CD4-positive, alpha-beta T cell treated with Interferon gamma for 1 hour (primary cell): ENCODE measurements at regions not wholly inside any gene's neighbourhood (a gene's known extent, or its start where the extent isn't known, plus 50 kb on each side); places are given as distances from the start of the nearest gene placed in this dataset.

Experiments used
- DNase-seq: peaks from one replicate; pipeline ENCODE4 v3.0.0-alpha.2; 2020

DNA sequence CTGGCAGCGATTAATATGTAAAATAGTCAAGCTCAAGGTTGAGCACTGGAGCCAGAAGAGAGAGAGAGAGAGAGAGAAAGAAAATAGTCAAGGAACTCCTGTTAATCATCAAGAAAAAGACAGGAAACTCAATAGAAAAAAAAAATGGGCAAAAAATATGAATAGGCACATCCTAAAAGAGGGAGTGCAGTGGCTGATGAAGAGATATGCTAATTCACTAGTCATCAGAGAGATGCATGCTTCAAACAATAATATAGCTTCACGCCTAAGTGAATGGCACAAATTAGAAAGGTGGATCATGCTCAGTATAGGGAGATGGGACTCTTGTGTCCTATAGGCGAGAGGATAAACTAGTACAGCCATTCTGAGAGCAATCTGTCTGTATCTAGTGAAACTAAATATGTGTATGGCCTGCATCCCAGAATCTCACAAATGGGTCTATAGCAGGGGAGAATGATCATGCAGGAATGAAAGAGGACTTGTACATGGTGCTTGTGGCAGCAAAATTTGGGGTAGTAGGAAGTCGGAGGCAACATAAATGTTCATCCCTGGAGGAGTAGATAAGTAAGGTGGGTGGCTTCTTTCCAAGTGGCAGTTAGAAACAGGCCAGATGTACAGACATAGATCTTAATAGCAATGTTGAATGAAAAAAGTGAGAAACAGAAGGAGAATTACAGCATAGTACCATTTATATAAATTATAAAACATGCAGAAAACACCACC lies 176.8 kb downstream of the VEGFA start:
- no peak for DNase-seq

DNA sequence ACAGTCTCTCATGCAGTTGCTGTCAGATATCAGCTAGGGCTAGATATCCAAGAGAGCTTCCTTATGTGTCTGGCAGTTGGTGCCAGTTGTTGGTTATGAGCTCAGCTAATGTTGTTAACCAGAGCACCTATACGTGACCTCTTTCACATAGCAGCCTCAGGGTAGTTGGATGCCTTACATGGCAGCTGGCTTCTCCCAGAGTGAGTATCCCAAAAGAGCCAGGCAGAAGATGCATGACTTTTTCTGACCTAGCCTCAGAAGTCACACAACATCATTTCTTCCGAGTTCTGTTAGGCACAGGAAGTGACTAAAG lies 175.7 kb downstream of the VEGFA start:
- no peak for DNase-seq

DNA sequence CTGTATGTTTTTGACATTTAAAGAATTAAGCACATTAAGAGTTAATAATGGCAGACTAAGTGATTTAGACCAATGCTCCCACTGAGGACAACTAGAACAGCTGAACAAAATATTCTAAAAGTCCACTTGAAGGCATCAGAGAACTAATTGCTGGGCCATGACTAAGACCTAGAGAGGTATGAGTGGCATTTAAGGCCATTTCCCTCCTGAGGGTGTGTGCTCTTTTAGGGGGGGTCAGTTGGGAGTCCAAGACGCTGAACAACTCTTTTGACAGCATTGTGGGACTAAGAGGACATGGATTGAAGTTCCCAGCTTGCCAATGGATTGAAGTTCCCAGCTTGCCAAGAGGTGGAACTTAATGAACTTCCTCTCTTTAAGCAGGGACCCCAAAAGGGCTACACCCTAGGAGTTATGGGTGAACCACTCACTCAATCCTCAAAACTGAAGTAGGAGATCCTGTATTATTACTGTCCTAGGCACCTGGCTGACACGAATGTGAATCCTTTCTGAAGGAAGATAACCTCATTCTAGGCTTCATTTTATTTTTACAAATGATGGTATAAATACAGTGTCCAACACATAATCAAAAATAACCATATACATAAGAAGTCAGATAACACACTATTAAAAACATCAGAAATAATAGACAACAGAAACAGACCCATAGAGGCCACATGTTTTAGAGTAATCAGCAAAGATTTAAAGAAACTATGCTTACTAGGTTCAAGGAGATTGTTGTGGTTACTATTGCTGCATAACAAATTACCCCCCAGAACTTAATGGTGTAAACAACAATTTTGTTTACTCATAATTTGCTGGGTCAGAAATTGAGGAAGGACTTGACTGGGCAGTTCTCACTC lies 175.1 kb downstream of the VEGFA start:
- no peak for DNase-seq

DNA sequence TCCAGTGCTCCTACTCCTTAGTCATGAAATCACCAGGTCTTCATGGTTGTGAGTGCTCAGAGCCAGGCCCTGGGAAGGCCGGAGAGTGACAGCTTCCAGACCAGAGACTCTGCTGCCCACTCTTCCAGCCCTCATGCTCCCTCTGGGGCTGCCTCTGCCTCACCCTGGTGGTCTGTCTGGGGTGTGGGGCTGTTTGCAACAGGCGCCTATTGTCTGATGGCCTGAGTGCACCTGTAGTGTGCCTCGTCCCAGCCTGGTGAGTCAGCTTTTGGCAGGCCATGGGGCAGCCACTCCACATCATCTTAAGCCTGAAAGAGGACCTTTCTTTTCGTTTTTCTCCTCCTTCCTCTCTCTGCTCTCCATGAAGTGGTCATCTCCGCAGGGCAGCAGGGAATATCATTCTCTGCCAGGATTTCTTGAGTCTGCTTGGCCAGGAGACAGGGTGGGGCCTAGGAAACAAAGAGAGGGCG lies 173.8 kb downstream of the VEGFA start:
- no peak for DNase-seq

DNA sequence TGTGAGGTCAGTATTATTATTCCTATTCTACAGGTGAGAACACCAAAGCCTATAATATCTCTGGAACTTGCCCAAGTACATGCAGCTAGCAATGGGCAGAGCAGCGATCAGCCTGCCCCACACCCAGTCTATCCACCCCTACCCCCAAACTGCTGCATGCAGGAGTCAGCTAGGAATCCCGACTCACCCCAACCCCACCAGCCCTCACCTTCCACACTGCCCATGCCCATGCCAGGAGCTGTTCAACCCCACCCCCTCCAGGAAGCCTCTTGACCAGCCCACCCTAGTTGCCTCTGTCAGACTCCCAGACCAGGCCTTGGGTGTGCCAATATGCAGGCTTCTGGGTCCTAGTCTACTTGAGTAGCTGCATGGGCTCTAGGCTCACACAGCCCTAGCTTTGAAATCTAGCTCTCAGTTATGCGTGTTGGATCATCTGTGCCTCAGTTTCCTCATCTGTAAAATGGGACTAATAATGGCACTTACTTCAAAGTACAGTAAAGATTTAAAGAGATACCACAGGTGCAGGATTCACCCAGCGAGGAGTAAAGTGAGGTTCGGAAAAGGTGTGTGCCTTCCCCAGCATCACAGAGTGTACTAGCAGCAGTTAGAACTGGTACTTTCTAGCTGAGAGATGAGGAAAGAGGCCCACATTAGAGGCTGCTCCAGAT lies 173.2 kb downstream of the VEGFA start:
- DNase-seq = no peak

DNA sequence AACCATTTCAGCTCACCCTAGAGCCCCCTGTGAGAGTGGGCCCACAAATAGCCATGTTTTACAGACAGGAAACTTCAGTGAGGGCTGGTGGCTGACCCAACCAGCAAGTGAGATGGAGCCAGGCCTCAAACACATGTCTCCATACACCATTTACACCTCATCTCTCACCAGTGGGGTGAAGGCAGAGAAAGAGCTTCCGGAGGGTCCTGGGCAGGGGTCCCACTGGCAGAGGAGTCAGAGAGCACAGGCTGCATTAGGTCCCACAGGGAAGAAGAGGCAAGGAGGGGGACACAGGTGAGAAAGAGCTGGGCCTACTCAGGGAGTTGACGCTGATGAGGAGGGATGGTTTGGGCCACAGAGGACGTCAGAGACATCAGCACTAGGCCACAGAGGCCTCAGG lies 172.6 kb downstream of the VEGFA start:
- no peak for DNase-seq

DNA sequence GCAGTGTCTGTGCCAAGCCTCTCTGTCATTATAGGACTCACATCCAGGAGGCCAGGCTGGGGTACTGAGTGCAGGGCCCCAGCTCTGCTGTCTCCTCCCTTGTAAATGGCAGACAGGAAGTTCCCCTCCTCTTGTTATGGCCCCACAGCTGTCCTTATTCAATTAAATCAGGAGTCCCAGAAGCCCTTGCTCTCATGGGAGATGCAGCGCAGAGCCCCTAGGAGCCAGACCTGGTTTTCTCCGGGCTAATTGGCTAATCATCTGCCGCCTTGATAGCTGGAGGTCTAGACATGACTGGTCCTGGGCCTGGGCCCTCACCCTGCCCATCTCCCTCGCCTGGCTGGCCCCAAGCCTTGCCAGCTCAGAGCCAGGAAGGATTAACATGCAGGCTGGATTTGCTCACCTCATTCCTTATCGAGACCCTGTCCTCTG lies 172.0 kb downstream of the VEGFA start:
- no peak for DNase-seq

DNA sequence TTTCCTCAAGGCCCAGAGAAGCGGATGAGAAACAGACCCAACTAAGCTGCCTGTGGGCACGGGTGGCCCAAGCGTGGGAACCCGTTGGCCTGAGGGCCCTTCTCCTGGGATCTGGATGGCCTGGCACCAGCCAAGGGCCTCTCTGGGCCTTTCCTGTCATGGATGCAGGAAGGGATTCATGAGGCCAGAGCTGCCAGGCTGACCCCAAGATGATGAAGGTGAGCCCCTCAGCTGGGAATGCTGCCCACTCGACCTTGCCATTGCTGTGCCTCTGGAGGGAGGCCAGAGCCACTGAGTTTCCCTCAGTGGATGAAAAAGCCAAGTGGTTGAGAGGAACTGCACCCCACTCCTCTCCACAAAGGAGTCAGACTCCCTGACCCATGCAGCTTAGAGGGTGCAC lies 171.2 kb downstream of the VEGFA start:
- DNase-seq = no peak

DNA sequence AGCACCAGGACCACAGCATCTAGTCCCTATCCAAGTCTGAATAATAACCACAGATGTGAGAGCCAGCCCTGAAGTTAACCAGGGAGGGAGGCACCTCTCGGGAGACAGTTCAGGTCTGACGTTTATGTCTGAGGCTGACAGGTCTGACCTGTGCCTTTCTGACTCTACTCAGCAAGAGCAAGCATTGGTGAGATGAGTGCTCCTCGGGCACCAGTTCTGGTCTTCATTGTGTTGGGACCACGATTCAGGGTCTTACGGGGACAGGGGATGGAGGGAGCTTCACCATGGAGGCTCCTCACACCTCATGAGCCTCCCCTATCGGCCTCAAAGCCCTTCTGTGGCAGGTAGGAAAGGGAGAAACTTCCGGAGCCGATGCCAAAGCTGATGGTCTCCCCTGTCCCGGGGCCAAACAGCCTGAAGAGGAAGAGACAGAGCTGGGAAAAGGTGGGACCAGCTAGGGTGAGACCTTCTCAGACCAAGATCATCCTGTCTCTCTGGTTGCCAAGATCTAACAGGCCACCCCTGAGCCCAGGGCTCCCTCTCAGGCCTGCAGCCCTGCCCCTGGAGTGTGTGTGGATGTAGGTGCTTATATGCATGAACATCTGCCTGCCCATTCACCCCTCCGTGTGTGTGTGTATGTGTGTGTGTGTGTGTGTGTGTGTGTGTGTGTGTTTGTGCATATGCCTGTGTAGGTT lies 170.5 kb downstream of the VEGFA start:
- no peak for DNase-seq

DNA sequence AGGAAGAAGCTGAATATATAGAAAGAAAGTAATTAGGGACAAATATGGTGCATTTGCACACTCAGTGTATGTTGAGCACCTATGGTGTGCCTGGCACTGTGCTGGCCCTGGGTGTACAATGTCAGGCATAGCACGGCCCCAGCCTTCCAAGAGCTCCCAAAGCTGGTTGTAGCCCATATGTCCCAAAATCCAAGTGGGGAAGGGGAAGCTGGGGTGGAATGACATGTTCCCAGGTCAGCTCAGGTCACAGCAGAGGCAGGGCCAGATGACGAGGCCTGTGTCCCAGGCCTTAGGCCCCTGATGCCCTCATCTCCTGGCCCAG lies 170.0 kb downstream of the VEGFA start:
- no peak for DNase-seq

DNA sequence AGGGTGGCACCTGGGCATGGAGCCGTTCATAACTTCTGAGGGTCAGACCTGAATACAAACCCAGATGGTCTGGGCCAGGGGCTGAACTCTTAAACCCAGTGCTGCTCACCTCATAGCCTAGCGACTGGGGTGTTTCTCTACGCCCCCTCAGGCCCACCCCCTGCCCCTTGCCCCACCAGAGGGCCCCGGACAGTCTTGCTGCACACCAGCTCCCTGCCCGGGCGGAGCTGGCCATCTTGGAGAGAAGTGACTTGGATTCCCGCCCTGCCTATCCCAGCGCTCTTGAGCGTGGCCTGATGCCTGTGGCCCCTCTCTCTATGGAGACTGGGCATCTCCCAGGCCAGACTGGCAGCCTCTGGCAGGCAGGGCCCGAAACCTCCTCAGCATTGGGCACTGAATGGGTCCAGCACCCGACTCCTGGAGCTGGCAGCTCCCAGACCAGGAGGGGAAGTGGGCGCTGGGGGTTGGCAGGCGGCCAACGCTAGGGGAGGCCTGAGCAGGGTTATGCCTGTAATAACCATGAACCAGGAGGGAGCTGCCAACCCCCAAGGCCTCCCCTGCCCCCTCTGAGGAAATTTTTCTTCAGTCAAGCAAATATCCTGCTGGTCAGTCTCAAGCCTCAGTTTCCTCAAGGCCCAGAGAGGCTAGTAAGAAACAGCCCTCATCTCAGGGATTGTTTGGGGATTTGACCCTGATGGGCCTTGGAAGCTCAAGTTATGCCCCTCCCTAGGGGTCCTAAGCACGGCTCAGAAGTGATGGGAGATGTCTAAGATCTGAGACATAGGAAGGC lies 169.5 kb downstream of the VEGFA start:
- no peak for DNase-seq

DNA sequence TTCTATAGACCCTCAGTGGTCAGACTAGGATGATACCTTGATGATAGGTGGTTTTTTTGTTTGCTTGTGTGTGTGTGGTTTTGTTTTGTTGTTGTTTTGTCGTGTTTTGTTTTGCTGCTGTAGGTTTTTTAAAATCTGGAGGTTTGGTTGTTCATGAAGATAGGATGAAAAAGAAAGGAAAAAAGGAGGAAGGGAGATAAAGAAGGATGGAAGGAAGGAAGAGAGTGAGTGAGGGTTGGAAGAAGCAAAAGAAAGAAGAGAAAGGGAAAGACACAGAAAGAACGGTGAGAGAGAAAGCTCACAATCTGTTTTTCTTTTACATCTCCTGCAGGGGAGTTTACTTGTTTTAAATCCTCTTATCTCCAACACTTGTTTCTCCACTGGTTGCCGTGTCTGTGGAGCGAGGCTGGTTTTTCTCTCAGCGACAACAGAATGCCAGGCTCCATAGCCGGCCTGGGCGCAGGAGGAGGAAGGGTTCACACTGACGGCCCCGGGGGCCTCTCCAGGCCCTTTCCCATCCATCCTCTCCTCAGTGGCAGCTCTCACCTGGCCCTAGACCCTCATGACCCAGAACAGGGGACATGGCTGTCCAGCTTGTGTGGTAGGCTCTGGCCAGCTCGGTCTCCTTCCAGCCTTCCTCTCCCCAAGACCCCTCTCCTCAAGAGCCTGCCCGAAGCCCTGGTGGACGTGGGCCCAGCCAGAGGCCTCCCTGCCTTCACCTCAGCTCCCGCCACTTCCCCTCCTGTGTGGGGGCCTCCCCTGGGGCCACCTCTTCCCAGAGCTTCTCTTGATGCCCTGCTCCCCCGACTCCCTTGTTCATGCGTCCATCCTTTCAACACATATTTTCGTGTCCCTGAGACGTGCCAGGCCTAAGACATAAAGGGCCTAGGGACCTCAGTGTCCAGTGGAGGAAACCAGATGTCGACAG lies 168.4 kb downstream of the VEGFA start:
- no peak for DNase-seq

DNA sequence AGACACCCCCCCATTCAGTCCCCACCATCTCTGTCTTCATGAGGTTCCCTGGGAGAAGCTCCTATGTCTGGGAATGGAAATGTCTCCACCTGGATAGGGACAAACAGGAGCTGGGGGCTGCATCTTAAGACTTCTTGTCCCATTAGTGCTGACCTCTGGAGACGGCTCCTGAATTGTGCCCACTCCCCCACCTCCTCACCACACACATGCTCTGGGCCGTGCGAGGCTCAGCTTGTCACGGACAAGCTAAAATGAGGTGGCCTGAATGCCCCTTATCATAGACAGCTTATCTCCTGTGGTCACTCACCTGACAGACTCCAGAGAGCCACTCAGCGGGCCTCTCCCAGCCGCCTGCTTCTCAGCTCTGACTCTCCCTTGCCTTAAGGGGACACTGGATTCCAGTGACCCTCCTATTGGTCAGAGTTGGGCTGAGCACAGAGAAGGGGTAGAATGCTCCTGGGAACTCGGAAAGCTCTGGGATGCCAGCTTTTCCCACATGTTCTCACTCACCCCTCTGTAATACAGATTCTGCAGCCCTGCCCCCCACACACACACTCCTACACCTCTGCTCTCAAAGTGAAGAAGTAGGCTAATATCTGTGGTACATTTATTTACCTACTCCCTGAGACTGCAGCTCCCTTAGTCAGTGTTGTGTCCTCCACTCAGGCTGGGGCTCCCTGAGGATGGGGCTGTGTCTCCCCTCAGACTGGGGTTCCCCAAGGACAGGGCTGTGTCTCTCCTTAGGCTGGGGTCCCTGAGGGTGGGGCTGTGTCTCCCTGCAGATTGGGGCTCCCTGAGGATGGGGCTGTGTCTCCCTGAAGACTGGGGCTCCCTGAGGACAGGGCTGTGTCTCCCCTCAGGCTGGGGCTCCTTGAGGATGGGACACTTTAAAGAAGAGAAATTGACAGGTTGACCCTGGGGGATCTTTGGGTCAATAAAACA lies 167.5 kb downstream of the VEGFA start:
- DNase-seq = no peak

DNA sequence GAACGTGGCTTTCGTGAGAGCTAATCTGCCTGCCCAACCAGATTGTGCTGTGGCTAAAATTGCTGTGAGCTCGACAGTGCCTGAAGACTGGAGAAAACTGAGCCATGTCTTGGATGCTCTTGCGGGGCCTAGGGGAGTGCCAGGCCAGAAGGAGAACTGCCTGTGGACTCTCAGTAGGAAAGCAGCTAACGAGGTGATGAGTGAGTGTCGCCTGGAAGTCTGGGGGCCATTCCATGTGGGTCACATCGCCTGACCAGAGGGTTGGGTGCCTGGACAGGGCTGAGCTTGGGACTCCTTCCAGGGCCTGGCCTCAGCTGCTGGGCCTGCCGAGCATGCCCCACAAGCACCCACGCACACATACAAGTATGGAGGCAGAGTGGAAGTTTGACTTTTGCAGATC lies 166.5 kb downstream of the VEGFA start:
- no peak for DNase-seq

DNA sequence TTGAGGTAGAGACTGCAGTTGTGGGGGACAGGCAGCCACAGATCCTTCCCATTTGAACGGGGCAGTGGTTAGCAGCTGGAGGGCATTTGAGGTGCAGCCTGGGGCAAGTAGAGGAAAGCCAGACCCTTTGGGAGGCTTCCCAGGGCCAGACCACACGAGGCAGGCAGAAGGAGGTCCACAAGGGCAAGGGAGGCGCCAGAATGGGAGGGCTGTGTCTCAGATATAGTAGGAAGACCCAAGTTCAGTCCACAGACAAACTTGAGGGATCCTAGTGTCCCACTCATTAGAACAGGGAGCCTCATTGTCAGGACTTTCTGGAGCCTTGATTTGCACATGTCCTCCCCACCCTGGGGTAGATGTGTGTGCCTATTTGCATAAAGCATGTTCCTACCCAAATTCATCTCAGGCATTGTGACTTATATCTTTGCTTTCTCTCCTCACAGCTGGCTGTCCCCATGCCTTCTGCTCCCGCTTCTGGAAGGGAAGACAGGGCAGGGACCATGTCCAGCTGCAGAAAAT lies 166.0 kb downstream of the VEGFA start:
- DNase-seq = no peak

DNA sequence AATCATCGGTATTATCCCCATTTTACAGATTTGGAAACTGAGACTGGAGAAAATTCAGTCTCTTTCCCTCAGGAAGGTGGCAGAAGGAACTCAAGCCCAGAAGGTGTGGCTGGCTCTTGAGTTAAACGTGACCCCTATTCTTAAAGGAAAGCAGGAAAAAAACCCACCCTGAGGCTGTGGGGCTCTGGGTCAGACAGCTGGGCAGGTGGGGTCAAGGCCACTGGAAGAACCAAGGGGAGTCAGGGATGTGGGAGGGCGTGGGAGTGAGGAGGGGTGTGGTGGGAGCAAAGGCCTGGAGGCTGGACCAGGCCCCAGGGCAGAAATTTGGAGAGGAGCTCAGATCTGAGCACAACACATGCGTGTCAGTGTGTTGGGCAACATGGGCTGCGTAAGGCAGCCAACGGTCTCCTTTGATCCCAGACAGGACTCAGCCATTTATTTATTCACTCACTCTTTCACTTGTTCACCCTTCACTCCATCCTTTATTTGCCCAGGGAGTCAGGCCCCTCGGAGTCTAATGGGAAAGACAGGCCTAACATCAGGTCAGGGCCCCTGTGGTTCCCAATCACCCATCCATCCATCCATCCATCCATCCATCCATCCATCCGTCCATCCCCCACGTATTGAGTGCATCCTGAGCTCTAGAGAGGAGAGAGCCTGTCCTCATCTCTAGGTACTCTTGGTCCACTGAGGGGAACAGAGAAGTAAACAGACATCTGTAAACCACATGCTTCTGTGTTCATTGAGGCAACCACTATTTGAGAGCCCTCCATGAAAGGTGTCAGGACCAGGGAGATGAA lies 165.0 kb downstream of the VEGFA start:
- DNase-seq = no peak

DNA sequence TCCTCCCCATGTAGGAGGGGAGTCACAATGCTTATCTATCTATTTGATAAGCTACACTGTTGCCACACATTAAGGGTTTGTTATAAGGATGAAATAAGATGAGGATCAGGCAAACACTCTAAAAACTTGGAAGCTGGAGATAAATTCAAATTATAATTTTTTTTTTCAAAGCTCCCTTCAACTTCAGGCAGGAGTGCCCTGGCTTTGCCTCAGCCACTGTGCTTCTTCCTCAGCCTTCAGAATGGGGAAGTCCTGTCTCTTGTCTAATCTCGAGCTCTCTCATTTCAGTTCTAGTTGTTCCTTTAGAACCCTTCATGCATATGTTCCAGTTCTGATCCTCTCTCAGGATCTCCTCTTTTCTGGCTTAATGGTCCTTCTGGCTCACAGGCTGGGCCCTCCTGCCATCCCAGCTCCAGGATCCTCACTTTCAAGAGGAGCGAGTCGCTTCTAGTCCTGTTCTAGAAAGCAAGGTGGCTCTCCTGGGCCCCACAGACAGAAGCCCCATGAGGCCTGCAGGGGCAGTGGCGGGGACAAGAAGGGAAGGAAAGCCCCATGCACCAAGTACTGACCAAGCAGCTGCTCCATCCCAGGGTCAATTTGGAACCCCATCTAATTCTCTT lies 164.3 kb downstream of the VEGFA start:
- DNase-seq = no peak

DNA sequence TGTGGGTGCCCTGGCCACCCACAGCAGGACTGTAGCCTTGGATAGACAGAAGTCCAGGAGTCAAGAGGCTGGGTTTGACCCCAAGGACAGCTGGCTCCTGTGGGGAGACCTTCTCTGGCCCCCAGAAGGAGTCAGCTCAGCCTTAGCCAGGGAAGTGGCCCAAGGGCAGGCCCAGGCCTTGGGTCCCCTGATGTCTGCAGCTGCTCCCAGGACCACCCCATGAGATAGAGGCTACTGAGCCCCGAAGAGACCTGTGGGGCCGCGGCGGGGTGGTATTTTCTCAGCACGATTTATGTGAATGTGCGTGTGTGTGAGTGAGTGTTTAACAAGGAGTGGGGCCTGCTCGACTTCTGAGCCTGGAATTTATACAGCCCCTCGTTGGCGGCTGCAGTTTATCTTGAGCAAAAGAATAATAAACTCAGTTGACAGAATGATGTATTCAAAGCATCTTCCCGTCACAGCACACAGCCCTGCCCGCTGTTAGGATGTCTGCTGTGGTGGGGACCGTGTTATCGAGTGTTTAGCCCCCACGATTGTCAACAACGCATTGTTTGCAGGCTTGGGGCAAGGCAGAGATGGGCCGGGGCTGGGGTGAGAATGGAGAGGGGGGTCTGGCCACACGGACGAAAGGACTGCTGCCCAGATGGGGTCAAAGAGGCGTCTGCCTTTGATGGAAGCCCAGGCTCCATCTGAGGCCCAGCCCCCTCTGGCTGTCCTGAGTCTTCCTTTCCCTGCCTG lies 163.3 kb downstream of the VEGFA start:
- no peak for DNase-seq
